ENCODE measurements at regions not wholly inside any gene's neighbourhood (a gene's known extent, or its start where the extent isn't known, plus 50 kb on each side); places are given as distances from the start of the nearest gene placed in this dataset.

DNA sequence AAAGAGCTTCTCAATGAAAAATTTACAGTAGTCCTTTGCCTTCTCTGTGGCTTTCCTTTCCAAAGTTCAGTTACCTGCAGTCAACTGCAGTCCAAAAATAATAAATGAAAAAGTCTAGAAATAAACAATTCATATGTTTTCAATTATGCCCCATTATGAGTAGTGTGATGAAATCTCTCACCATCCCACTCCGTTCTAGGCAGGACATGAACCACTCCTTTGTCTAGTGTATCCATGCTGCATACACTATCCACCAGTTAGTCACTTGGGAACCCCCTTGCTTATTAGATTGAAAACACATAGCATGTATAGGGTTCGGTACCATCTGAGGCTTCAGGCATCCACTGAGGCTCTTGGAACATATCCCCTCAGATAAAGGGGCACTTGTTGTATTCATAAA, 80.6 kb upstream of the EYA4 start:
- WGBS, 2 donors (ENCODE audit: low coverage in 1 of 2), result 85 to 93% methylated on average over 2 of the region's 2 CpGs
- no peaks in the 10 kb centered on the region for H3K27me3 ChIP-seq
- in situ Hi-C loops (cut with MboI; ENCODE audit: low pct_ligation_motif_present in 1 of 4, low pct_unique_long_range_greater_than_20kb in 1 of 4, low sequenced_read_pairs in 3 of 4), result no loop called here
- H3K9me3 ChIP-seq, result no peaks in the 10 kb centered on the region
- H3K36me3 ChIP-seq, result no peaks in the 10 kb centered on the region
- H3K4me3 ChIP-seq, result no peak overlapping the region
- H3K4me1 ChIP-seq, result no peaks in the 10 kb centered on the region
- no peak for DNase-seq
- TF ChIP-seq EP300 (IDR thresholded peaks at IDR 0.05; ENCODE audit: low read depth), result no peak
- no peak for TF ChIP-seq POLR2A (IDR thresholded peaks at IDR 0.05)
- no peak for TF ChIP-seq POLR2AphosphoS5 (IDR thresholded peaks at IDR 0.05)
- intact Hi-C loops (cut with DNase I; ENCODE audit: low total_unique reads), result no loop called here
- no peak overlapping the region for H3K27ac ChIP-seq

DNA sequence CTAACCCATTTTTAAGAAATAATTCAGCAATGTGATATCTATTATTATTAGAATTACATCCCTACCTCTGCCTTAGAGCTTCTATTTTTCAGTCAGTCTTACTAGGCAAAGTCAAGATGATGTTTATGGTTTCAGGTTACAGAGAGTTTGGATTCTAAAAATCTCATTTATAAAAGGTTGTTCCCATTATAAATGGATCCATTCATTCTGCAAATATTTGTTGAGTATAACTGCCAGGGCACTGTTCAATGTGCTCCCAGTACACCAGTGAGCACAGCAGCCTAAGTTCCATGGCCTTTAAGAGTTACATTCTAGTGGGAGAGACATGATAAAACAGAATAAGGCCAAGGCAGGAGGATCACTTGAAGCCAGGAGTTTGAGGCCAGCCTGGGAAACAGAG, 75.9 kb upstream of the EYA4 start:
- DNase-seq, result no peak
- intact Hi-C loops (cut with DNase I; ENCODE audit: low total_unique reads) (no loop called here), in situ Hi-C loops (cut with MboI; ENCODE audit: low pct_ligation_motif_present in 1 of 4, low pct_unique_long_range_greater_than_20kb in 1 of 4, low sequenced_read_pairs in 3 of 4) (no loop called here)
- H3K27ac ChIP-seq, result no peak overlapping the region
- no peaks in the 10 kb centered on the region for H3K27me3 ChIP-seq
- TF ChIP-seq POLR2A (IDR thresholded peaks at IDR 0.05), result no peak
- no peak for TF ChIP-seq EP300 (IDR thresholded peaks at IDR 0.05; ENCODE audit: low read depth)
- TF ChIP-seq POLR2AphosphoS5 (IDR thresholded peaks at IDR 0.05), result no peak
- TF ChIP-seq, protein P1, sequence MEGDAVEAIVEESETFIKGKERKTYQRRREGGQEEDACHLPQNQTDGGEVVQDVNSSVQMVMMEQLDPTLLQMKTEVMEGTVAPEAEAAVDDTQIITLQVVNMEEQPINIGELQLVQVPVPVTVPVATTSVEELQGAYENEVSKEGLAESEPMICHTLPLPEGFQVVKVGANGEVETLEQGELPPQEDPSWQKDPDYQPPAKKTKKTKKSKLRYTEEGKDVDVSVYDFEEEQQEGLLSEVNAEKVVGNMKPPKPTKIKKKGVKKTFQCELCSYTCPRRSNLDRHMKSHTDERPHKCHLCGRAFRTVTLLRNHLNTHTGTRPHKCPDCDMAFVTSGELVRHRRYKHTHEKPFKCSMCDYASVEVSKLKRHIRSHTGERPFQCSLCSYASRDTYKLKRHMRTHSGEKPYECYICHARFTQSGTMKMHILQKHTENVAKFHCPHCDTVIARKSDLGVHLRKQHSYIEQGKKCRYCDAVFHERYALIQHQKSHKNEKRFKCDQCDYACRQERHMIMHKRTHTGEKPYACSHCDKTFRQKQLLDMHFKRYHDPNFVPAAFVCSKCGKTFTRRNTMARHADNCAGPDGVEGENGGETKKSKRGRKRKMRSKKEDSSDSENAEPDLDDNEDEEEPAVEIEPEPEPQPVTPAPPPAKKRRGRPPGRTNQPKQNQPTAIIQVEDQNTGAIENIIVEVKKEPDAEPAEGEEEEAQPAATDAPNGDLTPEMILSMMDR (IDR thresholded peaks at IDR 0.05), result no peak
- H3K36me3 ChIP-seq, result no peaks in the 10 kb centered on the region
- H3K4me1 ChIP-seq, result no peaks in the 10 kb centered on the region
- H3K4me3 ChIP-seq, result no peak overlapping the region
- no peaks in the 10 kb centered on the region for H3K9me3 ChIP-seq

DNA sequence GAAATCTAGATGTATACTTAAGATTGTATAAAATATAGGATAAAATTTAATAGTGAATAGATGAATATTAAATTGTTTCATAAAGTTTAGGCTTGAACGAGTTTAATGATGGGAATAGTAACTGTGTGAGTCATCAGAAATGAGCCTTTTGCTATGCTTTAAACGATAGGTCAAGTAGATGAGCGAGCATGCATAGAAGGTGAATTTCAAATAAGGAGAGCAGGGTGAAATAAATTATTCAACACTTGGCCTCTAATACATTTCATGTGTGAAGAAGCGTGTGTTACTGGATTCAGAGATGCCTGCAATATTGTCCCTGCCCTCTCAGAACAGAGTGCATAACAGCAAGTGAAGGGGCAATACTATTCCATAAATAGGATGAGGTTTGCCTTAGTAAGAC, 74.4 kb upstream of the EYA4 start:
- 56 to 60% methylated on average over 4 of the region's 4 CpGs for WGBS, 2 donors (ENCODE audit: low coverage in 1 of 2)
- no peaks in the 10 kb centered on the region for H3K9me3 ChIP-seq
- no peak overlapping the region for H3K4me3 ChIP-seq
- no peak for DNase-seq
- no peaks in the 10 kb centered on the region for H3K4me1 ChIP-seq
- no peak for TF ChIP-seq POLR2A (IDR thresholded peaks at IDR 0.05)
- TF ChIP-seq, protein P1 (IDR thresholded peaks at IDR 0.05), result no peak
- TF ChIP-seq EP300 (IDR thresholded peaks at IDR 0.05; ENCODE audit: low read depth), result no peak
- TF ChIP-seq POLR2AphosphoS5 (IDR thresholded peaks at IDR 0.05), result no peak
- in situ Hi-C loops (cut with MboI; ENCODE audit: low pct_ligation_motif_present in 1 of 4, low pct_unique_long_range_greater_than_20kb in 1 of 4, low sequenced_read_pairs in 3 of 4) (no loop called here), intact Hi-C loops (cut with DNase I; ENCODE audit: low total_unique reads) (loop anchor here (1.0 kb wide), 1 partner anchor 20 kb away; no protein-coding TSS in a partner anchor)
- no peak overlapping the region for H3K27ac ChIP-seq
- no peaks in the 10 kb centered on the region for H3K27me3 ChIP-seq
- H3K36me3 ChIP-seq, result no peaks in the 10 kb centered on the region

DNA sequence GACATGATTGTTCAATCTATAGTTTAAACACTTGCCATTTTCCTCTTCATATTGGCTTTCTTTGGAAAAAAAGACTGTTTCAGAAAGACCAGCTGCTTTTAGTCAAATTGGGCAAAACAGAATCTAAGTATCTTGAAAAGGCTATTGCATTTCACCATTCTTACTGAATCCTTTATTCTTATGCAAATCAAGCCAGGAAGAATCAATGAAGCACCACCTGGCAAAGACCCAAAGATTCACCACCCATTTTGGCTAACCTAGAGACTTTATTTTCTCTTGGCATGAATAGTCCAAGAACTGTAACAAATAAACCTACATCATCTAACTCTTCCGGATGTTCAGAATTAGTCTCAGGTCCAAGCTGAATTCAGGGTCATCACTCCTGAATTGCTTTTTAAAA, 71.3 kb upstream of the EYA4 start:
- Histone ChIP-seq H3K27ac (no peak overlapping the region), H3K4me1 (no peaks in the 10 kb centered on the region), H3K4me3 (no peak overlapping the region), H3K27me3 (no peaks in the 10 kb centered on the region), H3K9me3 (peaks cover 0 to 3% of the 10 kb centered on the region in 2 donors), H3K36me3 (no peaks in the 10 kb centered on the region)
- 84 to 90% methylated on average over 1 of the region's 1 CpG for WGBS, 2 donors (ENCODE audit: low coverage in 1 of 2)
- DNase-seq, result no peak
- intact Hi-C loops (cut with DNase I; ENCODE audit: low total_unique reads), result no loop called here
- no peak for TF ChIP-seq POLR2A (IDR thresholded peaks at IDR 0.05)
- TF ChIP-seq POLR2AphosphoS5 (IDR thresholded peaks at IDR 0.05), result no peak
- TF ChIP-seq, protein P1 (IDR thresholded peaks at IDR 0.05), result no peak
- TF ChIP-seq EP300 (IDR thresholded peaks at IDR 0.05; ENCODE audit: low read depth), result no peak
- in situ Hi-C loops (cut with MboI; ENCODE audit: low pct_ligation_motif_present in 1 of 4, low pct_unique_long_range_greater_than_20kb in 1 of 4, low sequenced_read_pairs in 3 of 4), result no loop called here

DNA sequence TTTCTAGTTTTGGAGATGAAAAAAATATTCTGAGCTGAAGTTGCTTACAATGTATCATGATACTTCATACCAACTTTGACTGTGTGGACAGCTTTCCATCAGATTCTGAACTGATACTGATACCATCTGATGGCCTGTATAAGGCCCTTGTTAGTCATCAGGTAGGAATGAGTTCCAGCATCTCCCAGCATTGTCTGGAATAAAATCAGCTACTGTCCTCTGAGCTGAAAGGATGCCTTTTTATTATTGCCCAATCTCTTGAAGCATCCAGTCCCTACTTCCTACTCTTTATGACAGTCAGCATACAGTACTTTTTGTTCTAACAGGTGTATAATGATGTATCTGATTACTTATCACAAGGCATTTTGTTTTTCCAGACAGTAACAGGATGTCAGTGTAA, 70.6 kb upstream of the EYA4 start:
- Histone ChIP-seq H3K9me3 (peaks cover 0 to 3% of the 10 kb centered on the region in 2 donors), H3K27me3 (no peaks in the 10 kb centered on the region), H3K4me1 (no peaks in the 10 kb centered on the region), H3K27ac (no peak overlapping the region), H3K36me3 (no peaks in the 10 kb centered on the region), H3K4me3 (no peak overlapping the region)
- in situ Hi-C loops (cut with MboI; ENCODE audit: low pct_ligation_motif_present in 1 of 4, low pct_unique_long_range_greater_than_20kb in 1 of 4, low sequenced_read_pairs in 3 of 4), result no loop called here
- no peak for DNase-seq
- TF ChIP-seq POLR2AphosphoS5 (IDR thresholded peaks at IDR 0.05) (no peak), POLR2A (IDR thresholded peaks at IDR 0.05) (no peak)
- TF ChIP-seq, protein P1 (IDR thresholded peaks at IDR 0.05), result no peak
- intact Hi-C loops (cut with DNase I; ENCODE audit: low total_unique reads), result no loop called here

All from transverse colon (tissue), 4 donors.